ENCODE measurements at regions not wholly inside any gene's neighbourhood (a gene's known extent, or its start where the extent isn't known, plus 50 kb on each side); places are given as distances from the start of the nearest gene placed in this dataset.

- TF ChIP-seq POLR2AphosphoS5 (IDR thresholded peaks at IDR 0.05; ENCODE audit: low read depth) (no peak), SPI1 (IDR thresholded peaks at IDR 0.05; ENCODE audit: borderline replicate concordance, low read depth) (no peak), GABPA (IDR thresholded peaks at IDR 0.05; ENCODE audit: low read depth) (no peak)
- TF ChIP-seq, protein P1, sequence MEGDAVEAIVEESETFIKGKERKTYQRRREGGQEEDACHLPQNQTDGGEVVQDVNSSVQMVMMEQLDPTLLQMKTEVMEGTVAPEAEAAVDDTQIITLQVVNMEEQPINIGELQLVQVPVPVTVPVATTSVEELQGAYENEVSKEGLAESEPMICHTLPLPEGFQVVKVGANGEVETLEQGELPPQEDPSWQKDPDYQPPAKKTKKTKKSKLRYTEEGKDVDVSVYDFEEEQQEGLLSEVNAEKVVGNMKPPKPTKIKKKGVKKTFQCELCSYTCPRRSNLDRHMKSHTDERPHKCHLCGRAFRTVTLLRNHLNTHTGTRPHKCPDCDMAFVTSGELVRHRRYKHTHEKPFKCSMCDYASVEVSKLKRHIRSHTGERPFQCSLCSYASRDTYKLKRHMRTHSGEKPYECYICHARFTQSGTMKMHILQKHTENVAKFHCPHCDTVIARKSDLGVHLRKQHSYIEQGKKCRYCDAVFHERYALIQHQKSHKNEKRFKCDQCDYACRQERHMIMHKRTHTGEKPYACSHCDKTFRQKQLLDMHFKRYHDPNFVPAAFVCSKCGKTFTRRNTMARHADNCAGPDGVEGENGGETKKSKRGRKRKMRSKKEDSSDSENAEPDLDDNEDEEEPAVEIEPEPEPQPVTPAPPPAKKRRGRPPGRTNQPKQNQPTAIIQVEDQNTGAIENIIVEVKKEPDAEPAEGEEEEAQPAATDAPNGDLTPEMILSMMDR (IDR thresholded peaks at IDR 0.05; ENCODE audit: insufficient read depth, low read length): no peak
- TF ChIP-seq, protein P2, sequence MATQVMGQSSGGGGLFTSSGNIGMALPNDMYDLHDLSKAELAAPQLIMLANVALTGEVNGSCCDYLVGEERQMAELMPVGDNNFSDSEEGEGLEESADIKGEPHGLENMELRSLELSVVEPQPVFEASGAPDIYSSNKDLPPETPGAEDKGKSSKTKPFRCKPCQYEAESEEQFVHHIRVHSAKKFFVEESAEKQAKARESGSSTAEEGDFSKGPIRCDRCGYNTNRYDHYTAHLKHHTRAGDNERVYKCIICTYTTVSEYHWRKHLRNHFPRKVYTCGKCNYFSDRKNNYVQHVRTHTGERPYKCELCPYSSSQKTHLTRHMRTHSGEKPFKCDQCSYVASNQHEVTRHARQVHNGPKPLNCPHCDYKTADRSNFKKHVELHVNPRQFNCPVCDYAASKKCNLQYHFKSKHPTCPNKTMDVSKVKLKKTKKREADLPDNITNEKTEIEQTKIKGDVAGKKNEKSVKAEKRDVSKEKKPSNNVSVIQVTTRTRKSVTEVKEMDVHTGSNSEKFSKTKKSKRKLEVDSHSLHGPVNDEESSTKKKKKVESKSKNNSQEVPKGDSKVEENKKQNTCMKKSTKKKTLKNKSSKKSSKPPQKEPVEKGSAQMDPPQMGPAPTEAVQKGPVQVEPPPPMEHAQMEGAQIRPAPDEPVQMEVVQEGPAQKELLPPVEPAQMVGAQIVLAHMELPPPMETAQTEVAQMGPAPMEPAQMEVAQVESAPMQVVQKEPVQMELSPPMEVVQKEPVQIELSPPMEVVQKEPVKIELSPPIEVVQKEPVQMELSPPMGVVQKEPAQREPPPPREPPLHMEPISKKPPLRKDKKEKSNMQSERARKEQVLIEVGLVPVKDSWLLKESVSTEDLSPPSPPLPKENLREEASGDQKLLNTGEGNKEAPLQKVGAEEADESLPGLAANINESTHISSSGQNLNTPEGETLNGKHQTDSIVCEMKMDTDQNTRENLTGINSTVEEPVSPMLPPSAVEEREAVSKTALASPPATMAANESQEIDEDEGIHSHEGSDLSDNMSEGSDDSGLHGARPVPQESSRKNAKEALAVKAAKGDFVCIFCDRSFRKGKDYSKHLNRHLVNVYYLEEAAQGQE (IDR thresholded peaks at IDR 0.05; ENCODE audit: insufficient replicate concordance, low read depth): no peak
Observed at GRCh38 chr4:133379681-133380438, 230.8 kb downstream of the PCDH10 start.
